ENCODE measurements at regions not wholly inside any gene's neighbourhood (a gene's known extent, or its start where the extent isn't known, plus 50 kb on each side); places are given as distances from the start of the nearest gene placed in this dataset.

DNA sequence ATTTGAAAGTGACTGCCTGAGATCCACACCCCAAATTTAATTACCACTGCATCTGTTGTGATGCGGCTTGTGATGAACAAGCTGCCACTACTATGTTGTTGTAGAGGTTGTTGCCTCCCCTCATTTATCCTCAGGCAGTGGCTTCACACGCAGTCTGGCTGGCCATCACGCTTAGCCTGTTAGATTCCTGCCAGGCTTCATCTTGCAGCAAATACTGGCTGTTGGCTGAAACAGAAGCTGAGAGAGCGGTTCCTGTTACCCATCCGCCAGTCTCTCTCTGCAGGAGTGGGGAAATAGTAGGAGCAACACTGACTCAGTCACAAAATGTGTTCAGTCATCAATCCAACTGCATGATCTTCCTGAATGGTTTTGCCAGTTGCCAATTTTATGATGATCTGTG, 934.4 kb downstream of the FLRT2 start:
- Histone ChIP-seq H3K9me3 (ENCODE audit: control insufficient read depth in 5 of 5, low read length in 5 of 5) (no peaks in the 10 kb centered on the region), H3K4me1 (ENCODE audit: control insufficient read depth in 5 of 5, insufficient read depth in 5 of 5, low read length in 5 of 5) (no peaks in the 10 kb centered on the region), H3K36me3 (ENCODE audit: control insufficient read depth in 5 of 5, insufficient read depth in 5 of 5, low read length in 5 of 5) (no peaks in the 10 kb centered on the region), H3K27me3 (ENCODE audit: control insufficient read depth in 5 of 5, insufficient read depth in 4 of 5, low read length in 5 of 5) (no peaks in the 10 kb centered on the region), H3K4me3 (ENCODE audit: low read depth in 1 of 5, low read length in 5 of 5) (no peak overlapping the region), H3K27ac (ENCODE audit: low read depth, low read length) (no peak overlapping the region), H3K9ac (ENCODE audit: low read length in 5 of 5) (no peak overlapping the region)

DNA sequence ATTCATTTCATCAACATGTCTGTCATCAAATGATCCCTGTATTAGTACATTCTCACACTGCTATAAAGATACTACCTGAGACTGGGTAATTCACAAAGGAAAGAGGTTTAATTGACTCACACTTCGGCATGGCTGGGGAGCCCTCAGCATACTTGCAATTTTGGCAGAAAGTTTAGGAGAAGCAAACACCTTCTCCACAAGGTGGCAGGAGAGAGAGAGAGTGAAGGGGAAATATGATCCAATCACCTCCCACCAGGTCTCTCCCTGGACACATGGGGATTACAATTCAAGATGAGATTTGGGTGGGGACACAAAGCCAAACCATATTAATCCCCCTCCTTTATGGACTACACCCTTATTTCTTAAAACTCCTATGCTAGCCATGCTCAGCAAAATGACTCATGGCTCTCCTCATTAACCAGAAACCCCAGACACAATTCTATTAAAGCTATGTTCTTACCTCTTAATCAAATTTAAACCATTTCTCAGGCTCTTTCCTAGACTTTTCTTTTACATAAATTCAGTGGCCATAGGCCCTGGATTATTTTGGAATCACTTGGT, 932.3 kb downstream of the FLRT2 start:
- Histone ChIP-seq H3K27me3 (ENCODE audit: control insufficient read depth in 5 of 5, insufficient read depth in 4 of 5, low read length in 5 of 5) (no peaks in the 10 kb centered on the region), H3K27ac (ENCODE audit: low read depth, low read length) (no peak overlapping the region), H3K9ac (ENCODE audit: low read length in 5 of 5) (no peak overlapping the region), H3K4me3 (ENCODE audit: low read depth in 1 of 5, low read length in 5 of 5) (no peak overlapping the region), H3K9me3 (ENCODE audit: control insufficient read depth in 5 of 5, low read length in 5 of 5) (no peaks in the 10 kb centered on the region), H3K4me1 (ENCODE audit: control insufficient read depth in 5 of 5, insufficient read depth in 5 of 5, low read length in 5 of 5) (no peaks in the 10 kb centered on the region), H3K36me3 (ENCODE audit: control insufficient read depth in 5 of 5, insufficient read depth in 5 of 5, low read length in 5 of 5) (no peaks in the 10 kb centered on the region)

DNA sequence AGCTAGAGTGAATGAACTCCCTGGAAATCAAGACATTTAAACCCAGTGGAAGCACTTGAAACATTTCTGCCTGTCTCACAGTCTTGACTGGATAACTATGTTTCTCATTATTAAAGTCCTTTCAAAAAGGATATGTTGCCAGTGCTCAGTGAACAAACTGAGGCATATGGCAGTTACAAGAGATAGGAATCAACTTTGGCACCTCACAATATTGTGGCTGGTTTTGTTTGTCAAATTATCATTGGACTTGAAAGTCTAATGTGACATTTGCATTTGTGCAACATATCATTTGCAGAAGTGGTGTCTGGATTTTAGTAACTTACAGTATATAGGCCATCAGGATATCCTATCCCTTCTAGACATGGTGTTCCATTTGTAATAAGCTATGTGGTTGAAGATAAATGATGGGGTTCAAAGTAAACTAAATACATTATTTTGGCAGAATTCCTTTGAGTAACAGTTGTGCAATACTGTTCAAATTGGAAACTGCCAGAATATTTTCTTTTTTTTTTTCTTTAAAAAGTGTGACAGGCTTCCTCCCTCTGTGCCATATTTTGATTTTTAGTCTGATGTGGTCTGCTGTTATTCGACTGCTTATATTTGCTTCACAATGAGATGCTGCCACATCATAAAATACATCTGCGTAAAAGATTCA, 927.7 kb downstream of the FLRT2 start:
- Histone ChIP-seq H3K36me3 (ENCODE audit: control insufficient read depth in 5 of 5, insufficient read depth in 5 of 5, low read length in 5 of 5) (no peaks in the 10 kb centered on the region), H3K4me3 (ENCODE audit: low read depth in 1 of 5, low read length in 5 of 5) (no peak overlapping the region), H3K4me1 (ENCODE audit: control insufficient read depth in 5 of 5, insufficient read depth in 5 of 5, low read length in 5 of 5) (no peaks in the 10 kb centered on the region), H3K9me3 (ENCODE audit: control insufficient read depth in 5 of 5, low read length in 5 of 5) (no peaks in the 10 kb centered on the region), H3K27me3 (ENCODE audit: control insufficient read depth in 5 of 5, insufficient read depth in 4 of 5, low read length in 5 of 5) (no peaks in the 10 kb centered on the region), H3K9ac (ENCODE audit: low read length in 5 of 5) (no peak overlapping the region), H3K27ac (ENCODE audit: low read depth, low read length) (no peak overlapping the region)

GRCh38 chr14:86450085-86450484, 920.1 kb downstream of the FLRT2 start:
- Histone ChIP-seq H3K36me3 (ENCODE audit: control insufficient read depth in 5 of 5, insufficient read depth in 5 of 5, low read length in 5 of 5) (no peaks in the 10 kb centered on the region), H3K9ac (ENCODE audit: low read length in 5 of 5) (no peak overlapping the region), H3K4me3 (ENCODE audit: low read depth in 1 of 5, low read length in 5 of 5) (no peak overlapping the region), H3K4me1 (ENCODE audit: control insufficient read depth in 5 of 5, insufficient read depth in 5 of 5, low read length in 5 of 5) (no peaks in the 10 kb centered on the region), H3K9me3 (ENCODE audit: control insufficient read depth in 5 of 5, low read length in 5 of 5) (no peaks in the 10 kb centered on the region), H3K27me3 (ENCODE audit: control insufficient read depth in 5 of 5, insufficient read depth in 4 of 5, low read length in 5 of 5) (no peaks in the 10 kb centered on the region), H3K27ac (ENCODE audit: low read depth, low read length) (no peak overlapping the region)

GRCh38 chr14:86442135-86442534, 912.2 kb downstream of the FLRT2 start:
- no peaks in the 10 kb centered on the region for H3K27me3 ChIP-seq (ENCODE audit: control insufficient read depth in 5 of 5, insufficient read depth in 4 of 5, low read length in 5 of 5)
- H3K9me3 ChIP-seq (ENCODE audit: control insufficient read depth in 5 of 5, low read length in 5 of 5), result no peaks in the 10 kb centered on the region
- no peak overlapping the region for H3K4me3 ChIP-seq (ENCODE audit: low read depth in 1 of 5, low read length in 5 of 5)
- no peak overlapping the region for H3K27ac ChIP-seq (ENCODE audit: low read depth, low read length)
- H3K9ac ChIP-seq (ENCODE audit: low read length in 5 of 5), result no peak overlapping the region
- no peaks in the 10 kb centered on the region for H3K4me1 ChIP-seq (ENCODE audit: control insufficient read depth in 5 of 5, insufficient read depth in 5 of 5, low read length in 5 of 5)
- H3K36me3 ChIP-seq (ENCODE audit: control insufficient read depth in 5 of 5, insufficient read depth in 5 of 5, low read length in 5 of 5), result no peaks in the 10 kb centered on the region

DNA sequence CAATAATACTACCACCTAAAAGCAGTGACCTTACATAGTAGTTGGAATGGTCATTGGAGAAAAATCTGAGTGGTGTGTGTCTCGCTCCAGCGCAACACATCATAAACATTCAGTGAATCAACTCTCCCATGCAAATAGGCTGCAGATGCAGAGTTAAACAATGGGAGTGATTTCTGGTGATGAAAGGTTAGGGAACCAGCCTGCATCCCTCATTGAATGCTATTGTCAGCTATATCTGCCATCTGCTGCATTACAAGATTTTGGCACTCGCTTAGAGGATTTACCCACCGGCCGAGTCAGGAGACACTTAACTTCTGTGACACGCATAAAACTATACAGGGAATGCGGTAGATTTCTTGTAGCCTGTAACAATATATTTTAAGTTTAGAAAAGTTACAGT, 900.9 kb downstream of the FLRT2 start:
- Histone ChIP-seq H3K4me1 (ENCODE audit: control insufficient read depth in 5 of 5, insufficient read depth in 5 of 5, low read length in 5 of 5) (no peaks in the 10 kb centered on the region), H3K9me3 (ENCODE audit: control insufficient read depth in 5 of 5, low read length in 5 of 5) (no peaks in the 10 kb centered on the region), H3K36me3 (ENCODE audit: control insufficient read depth in 5 of 5, insufficient read depth in 5 of 5, low read length in 5 of 5) (no peaks in the 10 kb centered on the region), H3K27me3 (ENCODE audit: control insufficient read depth in 5 of 5, insufficient read depth in 4 of 5, low read length in 5 of 5) (no peaks in the 10 kb centered on the region), H3K27ac (ENCODE audit: low read depth, low read length) (no peak overlapping the region), H3K4me3 (ENCODE audit: low read depth in 1 of 5, low read length in 5 of 5) (no peak overlapping the region), H3K9ac (ENCODE audit: low read length in 5 of 5) (no peak overlapping the region)

GRCh38 chr14:86423214-86423613, 893.3 kb downstream of the FLRT2 start:
- H3K27ac ChIP-seq (ENCODE audit: low read depth, low read length), result no peak overlapping the region

GRCh38 chr14:86420131-86420530, 890.2 kb downstream of the FLRT2 start:
- no peaks in the 10 kb centered on the region for H3K9me3 ChIP-seq (ENCODE audit: control insufficient read depth in 5 of 5, low read length in 5 of 5)
- H3K27ac ChIP-seq (ENCODE audit: low read depth, low read length), result peak overlapping the region; percentile 46
- no peak overlapping the region for H3K9ac ChIP-seq (ENCODE audit: low read length in 5 of 5)
- H3K4me1 ChIP-seq (ENCODE audit: control insufficient read depth in 5 of 5, insufficient read depth in 5 of 5, low read length in 5 of 5), result peaks cover 3 to 14% (median 11%) of the 10 kb centered on the region in 5 donors
- no peaks in the 10 kb centered on the region for H3K36me3 ChIP-seq (ENCODE audit: control insufficient read depth in 5 of 5, insufficient read depth in 5 of 5, low read length in 5 of 5)
- no peaks in the 10 kb centered on the region for H3K27me3 ChIP-seq (ENCODE audit: control insufficient read depth in 5 of 5, insufficient read depth in 4 of 5, low read length in 5 of 5)
- no peak overlapping the region for H3K4me3 ChIP-seq (ENCODE audit: low read depth in 1 of 5, low read length in 5 of 5)

More at GRCh38 chr14:86423214-86423613, 893.3 kb downstream of the FLRT2 start:
- Histone ChIP-seq H3K4me3 (ENCODE audit: low read depth in 1 of 5, low read length in 5 of 5) (no peak overlapping the region), H3K27me3 (ENCODE audit: control insufficient read depth in 5 of 5, insufficient read depth in 4 of 5, low read length in 5 of 5) (no peaks in the 10 kb centered on the region), H3K9me3 (ENCODE audit: control insufficient read depth in 5 of 5, low read length in 5 of 5) (no peaks in the 10 kb centered on the region), H3K4me1 (ENCODE audit: control insufficient read depth in 5 of 5, insufficient read depth in 5 of 5, low read length in 5 of 5) (peaks cover 3 to 14% (median 11%) of the 10 kb centered on the region in 5 donors), H3K9ac (ENCODE audit: low read length in 5 of 5) (no peak overlapping the region), H3K36me3 (ENCODE audit: control insufficient read depth in 5 of 5, insufficient read depth in 5 of 5, low read length in 5 of 5) (no peaks in the 10 kb centered on the region)

- Histone ChIP-seq H3K4me1 (ENCODE audit: control insufficient read depth in 5 of 5, insufficient read depth in 5 of 5, low read length in 5 of 5) (peaks cover 0 to 9% (median 3%) of the 10 kb centered on the region in 5 donors), H3K9me3 (ENCODE audit: control insufficient read depth in 5 of 5, low read length in 5 of 5) (no peaks in the 10 kb centered on the region), H3K9ac (ENCODE audit: low read length in 5 of 5) (no peak overlapping the region), H3K27me3 (ENCODE audit: control insufficient read depth in 5 of 5, insufficient read depth in 4 of 5, low read length in 5 of 5) (no peaks in the 10 kb centered on the region), H3K4me3 (ENCODE audit: low read depth in 1 of 5, low read length in 5 of 5) (no peak overlapping the region), H3K27ac (ENCODE audit: low read depth, low read length) (no peak overlapping the region), H3K36me3 (ENCODE audit: control insufficient read depth in 5 of 5, insufficient read depth in 5 of 5, low read length in 5 of 5) (no peaks in the 10 kb centered on the region)
Observed at GRCh38 chr14:86414146-86414545, 884.2 kb downstream of the FLRT2 start.

DNA sequence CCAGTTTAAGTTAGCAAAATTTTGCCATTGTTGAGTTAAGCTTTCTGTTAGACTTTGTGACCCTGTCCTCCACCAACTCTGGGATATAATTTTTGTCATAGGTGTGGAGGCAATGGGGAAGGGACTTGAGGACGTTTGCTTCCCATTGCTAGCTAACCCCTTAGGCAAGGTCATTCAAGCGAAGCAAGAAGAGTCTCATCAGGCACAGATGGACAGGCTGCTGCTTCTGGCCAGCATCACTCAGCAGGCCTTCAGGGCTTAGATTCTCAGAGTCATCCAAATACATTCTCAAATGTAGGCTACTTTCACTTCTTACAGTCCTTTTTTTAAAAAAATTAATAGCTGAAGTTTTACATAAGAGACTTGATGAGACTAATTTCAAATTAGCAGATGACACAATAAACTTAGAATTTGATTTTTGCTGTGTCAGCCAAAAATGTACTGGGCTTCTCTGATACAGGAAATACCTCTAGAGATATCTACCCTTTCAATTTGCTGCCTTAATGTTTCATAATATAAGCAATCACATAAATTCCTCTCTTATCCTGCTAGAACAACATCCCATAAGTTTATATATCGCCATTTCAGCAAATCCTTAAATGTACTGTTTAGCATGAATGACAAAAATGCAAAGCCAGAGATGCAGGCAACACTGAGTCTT, 875.2 kb downstream of the FLRT2 start:
- H3K36me3 ChIP-seq (ENCODE audit: control insufficient read depth in 5 of 5, insufficient read depth in 5 of 5, low read length in 5 of 5), result no peaks in the 10 kb centered on the region
- H3K4me1 ChIP-seq (ENCODE audit: control insufficient read depth in 5 of 5, insufficient read depth in 5 of 5, low read length in 5 of 5), result peaks cover 0 to 14% (median 2%) of the 10 kb centered on the region in 5 donors
- H3K4me3 ChIP-seq (ENCODE audit: low read depth in 1 of 5, low read length in 5 of 5), result no peak overlapping the region
- H3K27me3 ChIP-seq (ENCODE audit: control insufficient read depth in 5 of 5, insufficient read depth in 4 of 5, low read length in 5 of 5), result no peaks in the 10 kb centered on the region
- no peaks in the 10 kb centered on the region for H3K9me3 ChIP-seq (ENCODE audit: control insufficient read depth in 5 of 5, low read length in 5 of 5)
- no peak overlapping the region for H3K9ac ChIP-seq (ENCODE audit: low read length in 5 of 5)
- H3K27ac ChIP-seq (ENCODE audit: low read depth, low read length), result no peak overlapping the region
